H1 (cell line): ENCODE measurements at regions not wholly inside any gene's neighbourhood (a gene's known extent, or its start where the extent isn't known, plus 50 kb on each side); places are given as distances from the start of the nearest gene placed in this dataset.

Experiments used
- CTCF ChIA-PET: fragments of 300-600 bp; sonication (Branson Sonifier 250); formaldehyde crosslinking; loops from one replicate; lab custom pipeline; 2021; ENCODE audit not compliant: partially characterized antibody; lab: Charles Lee
- POLR2A ChIA-PET: fragments of 300-600 bp; sonication (Branson Sonifier 250); formaldehyde crosslinking; loops from one replicate; lab custom pipeline; 2021; ENCODE audit warnings: inconsistent platforms; ENCODE audit not compliant: partially characterized antibody; lab: Charles Lee
- DNase-seq, 2 experiments: peaks; one replicate each; pipeline versions ENCODE4 v3.0.0 to v3.0.0-alpha.2; 2010 to 2022; ENCODE audit warnings: low spot score in 2 of 2, low read depth in 1 of 2, mixed read lengths in 1 of 2
- FAIRE-seq: peaks from 2 replicates; lab custom pipeline; 2011; peaks lifted over from hg19 to GRCh38; lab: Jason Lieb, UNC
- H2AFZ ChIP-seq: 2 replicates; pipeline ENCODE4 v1.8.1; 2012; ENCODE audit warnings: low read length, inconsistent platforms
- H2AK5ac ChIP-seq: 2 replicates; pipeline ENCODE4 v1.6.1; 2013; ENCODE audit warnings: low read depth, low read length
- H2BK120ac ChIP-seq: replicated peaks from 2 replicates; pipeline ENCODE3; 2013; ENCODE audit warnings: low read depth, low read length, inconsistent platforms
- H2BK12ac ChIP-seq: 2 replicates; pipeline ENCODE4 v1.6.1; 2013; ENCODE audit warnings: low read depth, low read length
- H2BK15ac ChIP-seq: 2 replicates; pipeline ENCODE4 v1.6.1; 2013; ENCODE audit warnings: low read length
- H2BK20ac ChIP-seq: 2 replicates; pipeline ENCODE4 v1.6.1; 2013; ENCODE audit warnings: low read length
- H2BK5ac ChIP-seq: 2 replicates; pipeline ENCODE4 v1.6.1; 2013; ENCODE audit warnings: low read depth, low read length
- H3K14ac ChIP-seq: 2 replicates; pipeline ENCODE4 v1.6.1; 2013; ENCODE audit warnings: inconsistent platforms; ENCODE audit not compliant: insufficient read length
- H3K18ac ChIP-seq: 2 replicates; pipeline ENCODE4 v1.6.1; 2013; ENCODE audit warnings: low read length; ENCODE audit errors: extremely low read depth
- H3K23ac ChIP-seq: 2 replicates; pipeline ENCODE4 v1.6.1; 2013; ENCODE audit warnings: inconsistent platforms; ENCODE audit not compliant: insufficient read length
- H3K23me2 ChIP-seq: 2 replicates; pipeline ENCODE4 v1.6.1; 2013; ENCODE audit warnings: low read depth, low read length
- H3K27ac ChIP-seq: 2 replicates; pipeline ENCODE4 v1.6.1; 2011; ENCODE audit warnings: low read depth, low read length, inconsistent platforms
- H3K27me3 ChIP-seq, 4 experiments: replicated peaks in 1 of 4; 1 replicate in 1 of 4; 2 replicates in 3 of 4; pipeline versions ENCODE4 v1.6.1 to v1.8.1; 2011 to 2013; ENCODE audit warnings: low read length in 3 of 4, mild to moderate bottlenecking in 3 of 4, inconsistent platforms in 2 of 4, mixed read lengths in 2 of 4, moderate library complexity in 1 of 4; ENCODE audit not compliant: control insufficient read depth in 3 of 4, insufficient read depth in 3 of 4; ENCODE audit errors: extremely low read depth in 1 of 4
- H3K36me3 ChIP-seq, 4 experiments: 2 replicates each; pipeline versions ENCODE4 v1.6.1 to v1.8.1; 2011 to 2013; ENCODE audit warnings: mild to moderate bottlenecking in 4 of 4, low read length in 3 of 4, moderate library complexity in 2 of 4, control low read depth in 1 of 4, inconsistent platforms in 1 of 4; ENCODE audit not compliant: insufficient read depth in 4 of 4, control insufficient read depth in 2 of 4
- H3K4ac ChIP-seq: replicated peaks from 2 replicates; pipeline ENCODE3; 2013; ENCODE audit warnings: low read length, low read depth, mixed read lengths, inconsistent platforms; ENCODE audit not compliant: insufficient read length
- H3K4me1 ChIP-seq, 4 experiments: replicated peaks in 1 of 4; 1 replicate in 1 of 4; 2 replicates in 3 of 4; pipeline versions ENCODE4 v1.6.1 to v1.8.1; 2011 to 2013; ENCODE audit warnings: low read length in 3 of 4, inconsistent platforms in 2 of 4, mixed read lengths in 1 of 4; ENCODE audit not compliant: insufficient read depth in 4 of 4, control insufficient read depth in 3 of 4
- H3K4me2 ChIP-seq, 2 experiments: 2 replicates each; pipeline versions ENCODE4 v1.6.1 to v1.8.1; 2011 to 2013; ENCODE audit warnings: low read depth in 2 of 2, low read length in 2 of 2, control low read depth in 1 of 2, inconsistent platforms in 1 of 2, mild to moderate bottlenecking in 1 of 2; ENCODE audit not compliant: insufficient read depth in 1 of 2
- H3K4me3 ChIP-seq, 4 experiments: fragments of 200-600, 300-600 bp in 1 of 4; sonication (generic), shearing (Covaris generic), sonication (Bioruptor Twin) in 1 of 4; 2 replicates each; pipeline versions ENCODE4 v1.5.1 to v1.8.1; 2011 to 2016; ENCODE audit warnings: low read length in 4 of 4, low read depth in 3 of 4, control low read depth in 2 of 4, inconsistent platforms in 2 of 4, mild to moderate bottlenecking in 2 of 4, mixed read lengths in 1 of 4, moderate library complexity in 1 of 4; ENCODE audit not compliant: insufficient read depth in 2 of 4; ENCODE audit errors: extremely low read depth in 1 of 4
- H3K56ac ChIP-seq: replicated peaks from 2 replicates; pipeline ENCODE3; 2013; ENCODE audit warnings: low read depth, mild to moderate bottlenecking, mixed read lengths, low read length, inconsistent platforms; ENCODE audit not compliant: insufficient read length
- H3K79me1 ChIP-seq: 2 replicates; pipeline ENCODE4 v1.6.1; 2013; ENCODE audit warnings: low read depth, low read length, control low read depth
- H3K79me2 ChIP-seq, 2 experiments: 2 replicates each; pipeline versions ENCODE4 v1.6.1 to v1.8.1; 2012 to 2013; ENCODE audit warnings: low read length in 2 of 2, mild to moderate bottlenecking in 2 of 2, inconsistent platforms in 1 of 2; ENCODE audit not compliant: insufficient read depth in 2 of 2, control insufficient read depth in 1 of 2
- H3K9ac ChIP-seq, 4 experiments: replicated peaks in 1 of 4; 1 replicate in 1 of 4; 2 replicates in 3 of 4; pipeline versions ENCODE4 v1.6.1 to v1.8.1; 2011 to 2013; ENCODE audit warnings: low read depth in 3 of 4, low read length in 3 of 4, control low read depth in 2 of 4, mild to moderate bottlenecking in 2 of 4, moderate library complexity in 2 of 4, inconsistent platforms in 1 of 4; ENCODE audit errors: extremely low read depth in 1 of 4
- H3K9me3 ChIP-seq, 2 experiments: 2 replicates each; pipeline versions ENCODE4 v1.6.1 to v1.8.1; 2012 to 2013; ENCODE audit warnings: mild to moderate bottlenecking in 2 of 2, moderate library complexity in 2 of 2, control low read depth in 1 of 2, inconsistent platforms in 1 of 2, low read depth in 1 of 2, low read length in 1 of 2, mixed read lengths in 1 of 2; ENCODE audit not compliant: insufficient read depth in 2 of 2
- H4K20me1 ChIP-seq, 2 experiments: replicated peaks in 1 of 2; 2 replicates each; pipeline versions ENCODE3 to v1.8.1; 2011 to 2013; ENCODE audit warnings: inconsistent platforms in 2 of 2, low read length in 2 of 2, mild to moderate bottlenecking in 1 of 2; ENCODE audit not compliant: insufficient read depth in 2 of 2, control insufficient read depth in 1 of 2
- H4K5ac ChIP-seq: 2 replicates; pipeline ENCODE4 v1.6.1; 2013; ENCODE audit warnings: low read length, low read depth, mixed read lengths, inconsistent platforms; ENCODE audit not compliant: insufficient read length
- H4K8ac ChIP-seq: 2 replicates; pipeline ENCODE4 v1.8.0; 2013; ENCODE audit warnings: mild to moderate bottlenecking, moderate library complexity, low read length, inconsistent platforms; ENCODE audit not compliant: insufficient read depth; ENCODE audit errors: extremely low read depth
- H4K91ac ChIP-seq: replicated peaks from 2 replicates; pipeline ENCODE3; 2013; ENCODE audit warnings: low read length, mixed read lengths, inconsistent platforms; ENCODE audit not compliant: insufficient read length
- CEBPB ChIP-seq: IDR thresholded peaks from 2 replicates; pipeline ENCODE4 v1.6.1; 2012; ENCODE audit warnings: low read depth, low read length
- E2F6 ChIP-seq: IDR thresholded peaks from 2 replicates; pipeline ENCODE4 v1.6.1; 2012; ENCODE audit warnings: inconsistent platforms
- JUND ChIP-seq: IDR thresholded peaks from 2 replicates; pipeline ENCODE4 v1.6.1; 2011; ENCODE audit warnings: mild to moderate bottlenecking, improper control_type of control experiment, low read length
- NRF1 ChIP-seq: IDR thresholded peaks from 2 replicates; pipeline ENCODE4 v1.6.1; 2011; ENCODE audit warnings: mild to moderate bottlenecking, low read depth, low read length, improper control_type of control experiment
- SP4 ChIP-seq: IDR thresholded peaks from 2 replicates; pipeline ENCODE4 v1.6.1; 2012; ENCODE audit warnings: low read length, inconsistent platforms
- TAF7 ChIP-seq: optimal IDR thresholded peaks from 2 replicates; pipeline ENCODE3; 2011; ENCODE audit warnings: low read depth, mild to moderate bottlenecking, inconsistent platforms, low read length, moderate library complexity, borderline replicate concordance
- YY1 ChIP-seq: IDR thresholded peaks from 2 replicates; pipeline ENCODE4 v1.6.1; 2011; ENCODE audit warnings: low read depth, mild to moderate bottlenecking, low read length
- WGBS, 2 experiments: shearing (Covaris generic) in 1 of 2; methylation state at CpG; one replicate each; pipeline versions ENCODE4 v1.1.6 to v1.1.7; 2013 to 2015; ENCODE audit warnings: low lambda C conversion rate in 2 of 2, mixed read lengths in 2 of 2, inconsistent platforms in 1 of 2, low coverage in 1 of 2, missing lambda C conversion rate in 1 of 2; ENCODE audit not compliant: insufficient replicate concordance in 2 of 2, insufficient coverage in 1 of 2, insufficient read length in 1 of 2; ENCODE audit errors: extremely low coverage in 1 of 2, missing lambda C conversion rate in 1 of 2; 5-methylcytosine and 5-hydroxymethylcytosine counted together

- Histone ChIP-seq H2AFZ (no peak overlapping the region), H4K8ac (peak overlapping the region; percentile 79; the same call in 1 of the 2 replicates), H2BK15ac (peak overlapping the region; percentile 24; the same call in 1 of the 2 replicates), H3K56ac (no peak overlapping the region), H3K23ac (no peak overlapping the region), H3K36me3 (no peaks in the 10 kb centered on the region), H2BK12ac (peak overlapping the region; percentile 78; the same call in 1 of the 2 replicates), H3K9ac (no peak overlapping the region), H3K23me2 (no peaks in the 10 kb centered on the region), H2BK5ac (no peak overlapping the region), H3K14ac (no peak overlapping the region), H3K18ac (no peak overlapping the region; the same call in 1 of the 2 replicates), H2AK5ac (no peak overlapping the region), H3K9me3 (no peaks in the 10 kb centered on the region; a peak in 1 of 4 replicates), H3K4me3 (no peak overlapping the region), H4K20me1 (no peaks in the 10 kb centered on the region), H3K79me2 (no peaks in the 10 kb centered on the region), H3K27me3 (no peaks in the 10 kb centered on the region), H3K4me1 (peaks cover 0 to 11% (median 7%) of the 10 kb centered on the region in 4 experiments; a peak in 6 of 7 replicates), H2BK20ac (peak overlapping the region; percentile 50; the same call in 1 of the 2 replicates), H3K4ac (no peak overlapping the region), H3K79me1 (no peaks in the 10 kb centered on the region), H3K27ac (no peak overlapping the region), H4K91ac (peak overlapping the region; percentile 55), H3K4me2 (no peak overlapping the region), H4K5ac (no peak overlapping the region), H2BK120ac (no peak overlapping the region)
- 97% methylated on average over 12 of the region's 12 CpGs; no CpG with 5 or more reads in 1 of the 2 experiments for WGBS, 2 experiments
- no peak for FAIRE-seq
- DNase-seq, result no peak
- CTCF ChIA-PET, result no interaction called here
- POLR2A ChIA-PET, result no interaction called here
- TF ChIP-seq JUND (no peak), NRF1 (no peak), TAF7 (no peak), CEBPB (no peak), SP4 (no peak), YY1 (no peak), E2F6 (no peak)
Measured at GRCh38 chr15:26125664-26126063, 262.5 kb upstream of the ATP10A start.
